CD14-positive monocyte (primary cell): ENCODE measurements at regions not wholly inside any gene's neighbourhood (a gene's known extent, or its start where the extent isn't known, plus 50 kb on each side); places are given as distances from the start of the nearest gene placed in this dataset.

Experiments used
- DNase-seq, 3 donors: peaks; one replicate each; pipeline ENCODE4 v3.0.0-alpha.2; 2011 to 2022
- H2AFZ ChIP-seq: 2 replicates; pipeline ENCODE4 v1.6.0; 2012; ENCODE audit warnings: mild to moderate bottlenecking, low read depth, low read length, inconsistent platforms; ENCODE audit not compliant: insufficient read depth, poor library complexity, severe bottlenecking
- H3K27ac ChIP-seq, 2 donors: 1 replicate in 1 of 2; 2 replicates in 1 of 2; pipeline ENCODE4 v1.5.1; 2012 to 2013; ENCODE audit warnings: low read length in 2 of 2, control low read depth in 1 of 2, inconsistent platforms in 1 of 2, low read depth in 1 of 2, mild to moderate bottlenecking in 1 of 2
- H3K27me3 ChIP-seq, 2 donors: one replicate each; pipeline versions ENCODE4 v1.6.0 to v1.6.1; 2011 to 2013; ENCODE audit warnings: low read length in 2 of 2; ENCODE audit not compliant: control insufficient read depth in 2 of 2, insufficient read depth in 2 of 2
- H3K36me3 ChIP-seq, 2 donors: replicated peaks in 1 of 2; 1 replicate in 1 of 2; 2 replicates in 1 of 2; pipeline versions ENCODE4 v1.5.1 to v1.6.1; 2012 to 2013; ENCODE audit warnings: low read length in 2 of 2, control low read depth in 1 of 2, inconsistent platforms in 1 of 2, mild to moderate bottlenecking in 1 of 2; ENCODE audit not compliant: insufficient read depth in 2 of 2, control insufficient read depth in 1 of 2
- H3K4me1 ChIP-seq, 2 donors: 1 replicate in 1 of 2; 2 replicates in 1 of 2; pipeline versions ENCODE4 v1.5.1 to v1.6.1; 2012 to 2013; ENCODE audit warnings: low read length in 2 of 2, control low read depth in 1 of 2, inconsistent platforms in 1 of 2, mild to moderate bottlenecking in 1 of 2, moderate library complexity in 1 of 2; ENCODE audit not compliant: insufficient read depth in 2 of 2, control insufficient read depth in 1 of 2
- H3K4me2 ChIP-seq: replicated peaks from 2 replicates; pipeline ENCODE3; 2012; ENCODE audit warnings: low read length, moderate library complexity, mild to moderate bottlenecking; ENCODE audit not compliant: poor library complexity, severe bottlenecking; ENCODE audit errors: extremely low read depth
- H3K4me3 ChIP-seq, 3 experiments: fragments of 200-600 bp in 1 of 3; sonication (generic) in 1 of 3; replicated peaks in 1 of 3; 1 replicate in 2 of 3; 2 replicates in 1 of 3; pipeline ENCODE4 v1.5.1; 2011 to 2013; ENCODE audit warnings: low read length in 3 of 3, mild to moderate bottlenecking in 3 of 3, control low read depth in 2 of 3, low read depth in 2 of 3, inconsistent platforms in 1 of 3, moderate library complexity in 1 of 3
- H3K79me2 ChIP-seq: 2 replicates; pipeline ENCODE4 v1.6.0; 2012; ENCODE audit warnings: mild to moderate bottlenecking, control low read depth, inconsistent platforms, low read length, moderate library complexity; ENCODE audit not compliant: insufficient read depth
- H3K9ac ChIP-seq: 2 replicates; pipeline ENCODE4 v1.6.0; 2017; ENCODE audit warnings: low read length, mild to moderate bottlenecking; ENCODE audit not compliant: insufficient read depth, poor library complexity, severe bottlenecking
- H3K9me3 ChIP-seq, 2 donors: replicated peaks in 1 of 2; 1 replicate in 1 of 2; 2 replicates in 1 of 2; pipeline versions ENCODE4 v1.5.1 to v1.6.1; 2012 to 2013; ENCODE audit warnings: low read length in 2 of 2, control low read depth in 1 of 2; ENCODE audit not compliant: control insufficient read depth in 1 of 2, insufficient read depth in 1 of 2
- H4K20me1 ChIP-seq: 2 replicates; pipeline ENCODE4 v1.6.0; 2012; ENCODE audit warnings: mild to moderate bottlenecking, low read length, control low read depth, moderate library complexity; ENCODE audit not compliant: insufficient read depth
- H3K27ac Mint-ChIP-seq, 7 donors: one replicate each; pipeline ENCODE4 v1.8.0; 2020; ENCODE audit warnings: mild to moderate bottlenecking in 7 of 7, mixed read lengths in 7 of 7, moderate library complexity in 6 of 7, inconsistent platforms in 2 of 7
- H3K27me3 Mint-ChIP-seq, 3 donors: one replicate each; pipeline ENCODE4 v1.8.0; 2021 to 2022; ENCODE audit warnings: low read depth in 3 of 3, mild to moderate bottlenecking in 3 of 3, mixed read lengths in 3 of 3, moderate library complexity in 3 of 3, inconsistent platforms in 1 of 3
- H3K36me3 Mint-ChIP-seq, 2 donors: one replicate each; pipeline ENCODE4 v1.8.0; 2020; ENCODE audit warnings: mixed read lengths in 2 of 2, inconsistent platforms in 1 of 2, mild to moderate bottlenecking in 1 of 2
- H3K4me1 Mint-ChIP-seq: one replicate; pipeline ENCODE4 v1.8.0; 2020; ENCODE audit warnings: mild to moderate bottlenecking, mixed read lengths
- H3K4me3 Mint-ChIP-seq, 2 donors: one replicate each; pipeline ENCODE4 v1.8.0; 2020; ENCODE audit warnings: mild to moderate bottlenecking in 2 of 2, mixed read lengths in 2 of 2, moderate library complexity in 1 of 2
- H3K9me3 Mint-ChIP-seq, 7 donors: one replicate each; pipeline ENCODE4 v1.8.0; 2020 to 2022; ENCODE audit warnings: mixed read lengths in 7 of 7, mild to moderate bottlenecking in 6 of 7, moderate library complexity in 6 of 7, inconsistent platforms in 2 of 7
- CTCF ChIP-seq: fragments of 200-600 bp; IDR thresholded peaks from one replicate; pipeline ENCODE4 v1.8.0; 2022; ENCODE audit warnings: antibody characterized with exemption, mild to moderate bottlenecking
- WGBS: methylation state at CpG from one replicate; pipeline ENCODE4 v1.1.5; 2013; ENCODE audit warnings: missing lambda C conversion rate; ENCODE audit not compliant: insufficient coverage; 5-methylcytosine and 5-hydroxymethylcytosine counted together
- intact Hi-C, 2 donors: fragments of 100-400 bp; cut with micrococcal nuclease; formaldehyde crosslinking; loops; one replicate each; pipeline versions ENCODE4 v1.15.0 to v1.15.1; 2023

GRCh38 chr9:25412646-25413045 lies 265.6 kb downstream of the TUSC1 start:
- H3K9me3 Mint-ChIP-seq: peaks cover 0 to 4% (median 0%) of the 10 kb centered on the region in 7 donors
- H3K4me1 ChIP-seq: no peaks in the 10 kb centered on the region

GRCh38 chr9:25397746-25398145 lies 280.5 kb downstream of the TUSC1 start:
- H3K4me1 Mint-ChIP-seq: no peaks in the 10 kb centered on the region
- no peak for DNase-seq
- no peaks in the 10 kb centered on the region for H3K27me3 ChIP-seq
- no peak overlapping the region for H3K27ac ChIP-seq
- H4K20me1 ChIP-seq: no peaks in the 10 kb centered on the region
- no peaks in the 10 kb centered on the region for H3K27me3 Mint-ChIP-seq
- intact Hi-C loops: no loop called here
- no peaks in the 10 kb centered on the region for H3K36me3 Mint-ChIP-seq
- H3K79me2 ChIP-seq: no peaks in the 10 kb centered on the region
- H3K4me1 ChIP-seq: no peaks in the 10 kb centered on the region
- no peak overlapping the region for H3K4me3 Mint-ChIP-seq
- H2AFZ ChIP-seq: no peak overlapping the region
- no peak overlapping the region for H3K27ac Mint-ChIP-seq
- no peaks in the 10 kb centered on the region for H3K9me3 ChIP-seq
- H3K4me2 ChIP-seq: no peak overlapping the region
- H3K36me3 ChIP-seq: no peaks in the 10 kb centered on the region
- peaks cover 0 to 3% (median 0%) of the 10 kb centered on the region in 7 donors for H3K9me3 Mint-ChIP-seq
- H3K9ac ChIP-seq: no peak overlapping the region
- no peak overlapping the region for H3K4me3 ChIP-seq
- no peak for TF ChIP-seq CTCF

More at GRCh38 chr9:25412646-25413045, 265.6 kb downstream of the TUSC1 start:
- no peak for TF ChIP-seq CTCF
- no peaks in the 10 kb centered on the region for H3K4me1 Mint-ChIP-seq
- no peaks in the 10 kb centered on the region for H3K27me3 Mint-ChIP-seq
- H3K36me3 ChIP-seq: no peaks in the 10 kb centered on the region
- no peaks in the 10 kb centered on the region for H3K9me3 ChIP-seq
- H3K27ac ChIP-seq: no peak overlapping the region
- intact Hi-C loops: no loop called here
- H4K20me1 ChIP-seq: no peaks in the 10 kb centered on the region
- WGBS: no CpG with 5 or more reads among the region's 1 CpG
- H3K4me3 Mint-ChIP-seq: no peak overlapping the region
- H3K36me3 Mint-ChIP-seq: no peaks in the 10 kb centered on the region
- DNase-seq: no peak
- no peaks in the 10 kb centered on the region for H3K79me2 ChIP-seq
- H3K27ac Mint-ChIP-seq: no peak overlapping the region
- no peak overlapping the region for H3K4me2 ChIP-seq
- H3K9ac ChIP-seq: no peak overlapping the region
- no peak overlapping the region for H3K4me3 ChIP-seq
- H2AFZ ChIP-seq: no peak overlapping the region
- no peaks in the 10 kb centered on the region for H3K27me3 ChIP-seq
